ENCODE measurements at regions not wholly inside any gene's neighbourhood (a gene's known extent, or its start where the extent isn't known, plus 50 kb on each side); places are given as distances from the start of the nearest gene placed in this dataset.

DNA sequence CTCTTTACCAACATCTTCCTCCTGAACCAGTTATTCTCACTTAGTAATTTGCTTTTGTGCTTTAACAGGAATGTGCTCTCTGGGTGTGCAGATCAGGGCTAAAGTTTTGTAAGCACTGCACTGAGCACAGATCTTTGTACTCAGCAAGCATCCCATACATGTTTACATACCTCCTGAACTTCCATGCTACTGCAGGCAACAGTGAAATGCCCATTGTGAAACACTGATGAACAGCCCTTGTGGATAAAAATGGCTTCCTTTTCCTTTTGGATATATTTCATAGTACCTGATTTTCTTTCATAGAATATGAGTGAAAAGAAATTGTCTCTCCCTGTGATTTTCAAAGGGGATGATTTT lies 855.9 kb downstream of the MCTP2 start:
- Histone ChIP-seq H4K8ac (ENCODE audit: extremely low read depth, insufficient read depth, low read length) (no peak overlapping the region), H2BK12ac (ENCODE audit: low read depth, low read length) (no peak overlapping the region), H3K23me2 (ENCODE audit: low read depth, low read length) (no peaks in the 10 kb centered on the region), H3K4me2 (ENCODE audit: insufficient read depth in 1 of 2, low read depth in 2 of 2, low read length in 2 of 2) (no peak overlapping the region), H3K36me3 (ENCODE audit: control insufficient read depth in 2 of 4, insufficient read depth in 4 of 4, low read length in 3 of 4) (no peaks in the 10 kb centered on the region), H2BK20ac (ENCODE audit: low read length) (no peak overlapping the region), H3K27me3 (replicated peaks in 1 of 4; ENCODE audit: control insufficient read depth in 3 of 4, extremely low read depth in 1 of 4, insufficient read depth in 3 of 4, low read length in 3 of 4) (no peaks in the 10 kb centered on the region), H3K79me1 (ENCODE audit: low read depth, low read length) (no peaks in the 10 kb centered on the region), H3K18ac (ENCODE audit: extremely low read depth, low read length) (no peak overlapping the region), H3K9me3 (ENCODE audit: insufficient read depth in 2 of 2, low read depth in 1 of 2, low read length in 1 of 2) (no peaks in the 10 kb centered on the region), H2BK120ac (replicated peaks; ENCODE audit: low read depth, low read length) (no peak overlapping the region), H2AK5ac (ENCODE audit: low read depth, low read length) (no peak overlapping the region), H3K4ac (replicated peaks; ENCODE audit: insufficient read length, low read depth, low read length) (no peak overlapping the region), H3K4me3 (ENCODE audit: extremely low read depth in 1 of 4, insufficient read depth in 2 of 4, low read depth in 3 of 4, low read length in 4 of 4) (no peak overlapping the region), H3K56ac (replicated peaks; ENCODE audit: insufficient read length, low read depth, low read length) (no peak overlapping the region), H3K4me1 (replicated peaks in 1 of 4; ENCODE audit: control insufficient read depth in 3 of 4, insufficient read depth in 4 of 4, low read length in 3 of 4) (peaks cover 0 to 3% (median 0%) of the 10 kb centered on the region in 4 experiments; a peak in 3 of 7 replicates), H2AFZ (ENCODE audit: low read length) (no peak overlapping the region), H2BK5ac (ENCODE audit: low read depth, low read length) (no peak overlapping the region), H4K20me1 (replicated peaks in 1 of 2; ENCODE audit: control insufficient read depth in 1 of 2, insufficient read depth in 2 of 2, low read length in 2 of 2) (no peaks in the 10 kb centered on the region), H3K9ac (replicated peaks in 1 of 4; ENCODE audit: extremely low read depth in 1 of 4, low read depth in 3 of 4, low read length in 3 of 4) (no peak overlapping the region), H3K14ac (ENCODE audit: insufficient read length) (no peak overlapping the region), H4K5ac (ENCODE audit: insufficient read length, low read depth, low read length) (no peak overlapping the region), H3K23ac (ENCODE audit: insufficient read length) (no peak overlapping the region), H4K91ac (replicated peaks; ENCODE audit: insufficient read length, low read length) (no peak overlapping the region), H2BK15ac (ENCODE audit: low read length) (no peak overlapping the region), H3K27ac (ENCODE audit: low read depth, low read length) (no peak overlapping the region), H3K79me2 (ENCODE audit: control insufficient read depth in 1 of 2, insufficient read depth in 2 of 2, low read length in 2 of 2) (no peaks in the 10 kb centered on the region)
- ChIA-PET POLR2A (ENCODE audit: partially characterized antibody) (no interaction called here), CTCF (ENCODE audit: partially characterized antibody) (no interaction called here)
- FAIRE-seq (no peak), DNase-seq (ENCODE audit: low read depth in 1 of 2, low spot score in 2 of 2) (no peak)
- TF ChIP-seq FOSL1 (IDR thresholded peaks at IDR 0.05; ENCODE audit: insufficient read depth, low read depth, low read length) (no peak), ASH2L (IDR thresholded peaks at IDR 0.05; ENCODE audit: low read length) (no peak), CBX5 (IDR thresholded peaks at IDR 0.05; ENCODE audit: low read depth, low read length) (no peak), CBX8 (IDR thresholded peaks at IDR 0.05; ENCODE audit: borderline replicate concordance, low read depth, low read length) (no peak), POLR2AphosphoS5 (IDR thresholded peaks at IDR 0.05; ENCODE audit: low read depth, low read length) (no peak), CHD2 (IDR thresholded peaks at IDR 0.05; ENCODE audit: low read length) (no peak), BRCA1 (IDR thresholded peaks at IDR 0.05; ENCODE audit: low read depth, low read length) (no peak)

Measured in H1 (cell line).